Activated naive CD4-positive, alpha-beta T cell treated with anti-CD3 and anti-CD28 coated beads for 36 hours (primary cell): ENCODE measurements at regions not wholly inside any gene's neighbourhood (a gene's known extent, or its start where the extent isn't known, plus 50 kb on each side); places are given as distances from the start of the nearest gene placed in this dataset.

Source experiments
- CTCF ChIA-PET: fragments of 350-600 bp; sonication (Branson Sonifier 250); formaldehyde crosslinking; loops from one replicate; lab custom pipeline; 2021; ENCODE audit warnings: antibody characterized with exemption; lab: Charles Lee
- DNase-seq: peaks from one replicate; pipeline ENCODE4 v3.0.0-alpha.2; 2020
- H3K27ac Mint-ChIP-seq: one replicate; pipeline ENCODE4 v1.8.0; 2021; ENCODE audit warnings: mild to moderate bottlenecking, mixed read lengths
- H3K27me3 Mint-ChIP-seq: one replicate; pipeline ENCODE4 v1.8.0; 2021; ENCODE audit warnings: low read depth, mixed read lengths
- H3K36me3 Mint-ChIP-seq: one replicate; pipeline ENCODE4 v1.8.0; 2021; ENCODE audit warnings: low read depth, mixed read lengths
- H3K4me1 Mint-ChIP-seq: one replicate; pipeline ENCODE4 v1.8.0; 2021; ENCODE audit warnings: low read depth, mixed read lengths
- H3K4me3 Mint-ChIP-seq: one replicate; pipeline ENCODE4 v1.8.0; 2021; ENCODE audit warnings: mild to moderate bottlenecking, moderate library complexity, mixed read lengths
- H3K9me3 Mint-ChIP-seq: one replicate; pipeline ENCODE4 v1.8.0; 2021; ENCODE audit warnings: mixed read lengths
- intact Hi-C: fragments of 100-400 bp; cut with micrococcal nuclease; formaldehyde crosslinking; loops from one replicate; pipeline ENCODE4 v1.15.1; 2023

DNA sequence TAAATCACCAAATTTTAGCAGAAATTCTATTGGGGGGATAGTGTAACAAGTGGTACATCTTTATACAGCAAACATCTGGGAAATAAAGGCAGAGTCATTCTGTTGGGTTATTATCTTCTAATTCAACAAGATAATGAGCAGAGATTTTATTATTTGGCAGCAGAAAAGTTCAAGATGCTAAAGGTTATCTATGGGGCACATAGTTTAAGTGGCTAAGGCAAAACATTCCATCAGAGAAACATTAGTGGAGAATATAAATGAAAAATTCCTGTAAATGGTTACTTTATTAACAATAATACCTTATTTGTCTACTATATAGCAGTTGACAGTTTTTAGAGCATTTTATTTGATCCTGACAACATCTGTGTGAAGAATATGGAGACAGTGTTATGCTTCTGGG is 815.7 kb downstream of the NCAM2 start:
- Mint-ChIP-seq H3K4me1 (no peaks in the 10 kb centered on the region), H3K36me3 (no peaks in the 10 kb centered on the region), H3K27me3 (no peaks in the 10 kb centered on the region), H3K27ac (no peak overlapping the region), H3K4me3 (no peak overlapping the region), H3K9me3 (peaks cover 4% of the 10 kb centered on the region)
- DNase-seq, result no peak
- CTCF ChIA-PET, result no interaction called here
- intact Hi-C loops, result no loop called here

DNA sequence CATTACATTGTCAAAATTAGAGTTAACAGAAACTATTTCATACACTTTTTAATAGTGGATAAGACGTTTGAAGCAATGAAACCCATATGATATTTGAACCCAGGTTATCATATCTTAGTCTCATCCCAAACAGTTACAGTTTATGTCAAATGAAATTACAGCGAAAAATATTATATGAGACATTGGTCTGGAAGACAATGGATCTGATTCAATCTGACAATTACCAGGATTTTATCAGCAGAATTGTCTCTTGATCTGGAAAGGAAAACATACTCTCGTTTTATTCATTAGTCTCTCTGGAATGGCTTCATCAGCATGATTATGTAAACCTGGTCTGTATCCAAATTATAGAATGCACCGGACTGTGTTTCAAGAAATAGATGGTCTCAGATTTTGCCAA is 818.6 kb downstream of the NCAM2 start:
- DNase-seq, result no peak
- CTCF ChIA-PET, result no interaction called here
- no peak overlapping the region for H3K4me3 Mint-ChIP-seq
- H3K27ac Mint-ChIP-seq, result no peak overlapping the region
- no peaks in the 10 kb centered on the region for H3K36me3 Mint-ChIP-seq
- no peaks in the 10 kb centered on the region for H3K27me3 Mint-ChIP-seq
- intact Hi-C loops, result no loop called here
- H3K9me3 Mint-ChIP-seq, result peaks cover 7% of the 10 kb centered on the region
- H3K4me1 Mint-ChIP-seq, result no peaks in the 10 kb centered on the region

DNA sequence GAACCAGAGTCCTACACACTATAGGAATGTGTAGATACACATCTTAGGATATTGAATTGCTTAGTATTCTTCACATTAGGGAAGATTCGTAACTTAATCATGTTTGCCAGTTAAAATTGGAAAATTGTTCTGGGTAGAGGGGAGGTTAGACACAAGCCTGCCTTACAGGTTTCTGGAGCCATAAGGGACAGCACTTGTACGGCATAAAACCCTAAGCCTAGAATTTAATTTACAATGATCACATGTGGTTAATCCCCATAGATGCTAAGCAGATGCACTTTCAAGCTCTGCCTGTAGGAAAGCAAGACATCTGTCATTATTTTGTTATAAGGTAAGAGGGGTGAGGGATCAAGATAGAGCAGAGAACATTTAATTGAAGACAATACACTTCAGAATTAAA is 820.7 kb downstream of the NCAM2 start:
- H3K36me3 Mint-ChIP-seq, result no peaks in the 10 kb centered on the region
- intact Hi-C loops, result no loop called here

DNA sequence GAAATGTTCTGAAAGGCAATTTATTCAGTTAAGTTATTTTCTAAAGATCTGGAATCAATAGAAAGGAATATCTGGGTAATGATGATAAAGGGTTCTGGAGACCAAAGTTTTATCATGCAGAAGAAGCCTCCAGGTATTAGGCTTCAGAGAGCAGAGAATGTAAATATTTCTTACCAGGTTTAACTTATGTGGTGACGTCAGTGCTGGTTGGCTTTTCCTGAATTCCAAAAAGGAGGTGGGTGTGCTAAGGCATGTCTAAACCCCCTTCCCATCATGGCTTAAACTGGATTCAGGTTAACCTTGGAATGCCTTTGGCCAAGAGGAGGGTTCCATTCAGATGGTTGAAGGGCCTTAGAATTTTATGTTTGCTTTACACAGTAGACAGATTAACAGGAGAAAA is 829.9 kb downstream of the NCAM2 start:
- Mint-ChIP-seq H3K9me3 (no peaks in the 10 kb centered on the region), H3K27ac (no peak overlapping the region), H3K36me3 (no peaks in the 10 kb centered on the region), H3K4me1 (no peaks in the 10 kb centered on the region), H3K4me3 (no peak overlapping the region), H3K27me3 (no peaks in the 10 kb centered on the region)
- CTCF ChIA-PET, result no interaction called here
- DNase-seq, result no peak
- intact Hi-C loops, result no loop called here

More for the DNA sequence above, 820.7 kb downstream of the NCAM2 start:
- H3K4me1 Mint-ChIP-seq, result no peaks in the 10 kb centered on the region
- DNase-seq, result no peak
- no peaks in the 10 kb centered on the region for H3K27me3 Mint-ChIP-seq
- no peak overlapping the region for H3K4me3 Mint-ChIP-seq
- CTCF ChIA-PET, result no interaction called here
- H3K9me3 Mint-ChIP-seq, result peaks cover 3% of the 10 kb centered on the region
- H3K27ac Mint-ChIP-seq, result no peak overlapping the region

DNA sequence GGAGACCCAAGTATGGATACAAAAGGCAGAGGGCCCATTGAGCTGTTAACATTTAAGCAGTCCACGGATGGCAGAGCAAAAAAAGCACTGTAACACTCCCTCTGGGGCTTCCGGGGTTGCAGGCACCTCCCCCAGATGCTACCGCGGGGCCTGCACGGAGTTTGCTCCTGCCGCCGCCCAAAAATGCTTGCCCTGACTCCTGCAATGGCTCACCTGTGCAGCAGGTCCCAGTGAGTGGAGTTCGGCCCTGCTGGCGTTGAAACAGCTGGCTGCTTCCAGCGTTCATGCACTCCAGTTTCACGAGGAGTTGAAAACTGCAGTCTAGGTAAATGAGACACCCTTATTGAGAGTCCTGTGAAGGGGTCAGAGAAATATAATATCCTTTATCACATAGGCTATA is 832.8 kb downstream of the NCAM2 start:
- Mint-ChIP-seq H3K9me3 (no peaks in the 10 kb centered on the region), H3K4me1 (no peaks in the 10 kb centered on the region), H3K27ac (no peak overlapping the region), H3K36me3 (no peaks in the 10 kb centered on the region), H3K4me3 (no peak overlapping the region), H3K27me3 (no peaks in the 10 kb centered on the region)
- CTCF ChIA-PET, result no interaction called here
- DNase-seq, result no peak
- intact Hi-C loops, result no loop called here

DNA sequence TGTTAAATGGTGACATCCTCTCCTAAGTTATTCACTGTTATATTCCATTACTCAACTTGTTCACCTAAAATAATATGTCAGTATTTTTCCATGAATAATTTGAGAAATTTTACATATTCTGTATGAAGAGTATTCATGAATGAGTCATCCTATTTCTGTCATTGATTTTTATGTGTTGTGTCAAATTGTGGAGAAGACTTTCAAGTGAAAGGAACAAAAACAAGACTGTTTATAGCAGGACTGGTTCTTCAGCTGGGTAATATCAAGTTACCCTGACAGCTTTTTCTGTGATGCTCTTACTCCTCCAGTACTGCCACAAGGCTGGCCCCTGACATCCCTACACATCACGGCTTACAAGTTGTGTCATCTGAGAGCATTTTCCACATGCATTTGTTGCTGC is 847.7 kb downstream of the NCAM2 start:
- H3K27ac Mint-ChIP-seq, result no peak overlapping the region
- no peaks in the 10 kb centered on the region for H3K27me3 Mint-ChIP-seq
- no peak overlapping the region for H3K4me3 Mint-ChIP-seq
- no peaks in the 10 kb centered on the region for H3K36me3 Mint-ChIP-seq
- peaks cover 4% of the 10 kb centered on the region for H3K9me3 Mint-ChIP-seq
- intact Hi-C loops, result no loop called here
- DNase-seq, result no peak
- CTCF ChIA-PET, result interaction anchor here (0.8 kb wide), 1 partner anchor 76 kb away, joined by 3 read pairs; no protein-coding TSS in a partner anchor
- no peaks in the 10 kb centered on the region for H3K4me1 Mint-ChIP-seq

DNA sequence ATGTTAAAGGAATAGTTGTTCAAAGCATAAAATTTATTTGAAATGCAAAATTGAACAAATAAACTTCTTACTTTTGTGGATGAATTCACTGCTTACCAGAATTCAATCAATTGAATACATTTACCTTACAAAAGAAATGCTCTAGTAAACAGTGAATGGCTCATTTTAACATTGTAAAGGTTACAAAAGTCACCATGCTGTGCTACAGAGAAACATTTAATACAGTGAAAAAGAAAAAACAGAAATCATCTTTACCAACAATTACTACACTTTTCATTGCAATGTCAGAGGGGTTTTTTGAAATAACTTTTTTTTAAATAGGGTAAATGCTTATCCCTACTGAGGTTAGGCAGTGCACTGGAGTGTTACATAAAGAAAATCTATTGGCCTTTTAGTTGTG is 853.0 kb downstream of the NCAM2 start:
- Mint-ChIP-seq H3K27me3 (no peaks in the 10 kb centered on the region), H3K4me1 (no peaks in the 10 kb centered on the region), H3K4me3 (no peak overlapping the region), H3K27ac (no peak overlapping the region), H3K9me3 (peaks cover 6% of the 10 kb centered on the region), H3K36me3 (no peaks in the 10 kb centered on the region)
- DNase-seq, result no peak
- intact Hi-C loops, result no loop called here
- CTCF ChIA-PET, result no interaction called here

DNA sequence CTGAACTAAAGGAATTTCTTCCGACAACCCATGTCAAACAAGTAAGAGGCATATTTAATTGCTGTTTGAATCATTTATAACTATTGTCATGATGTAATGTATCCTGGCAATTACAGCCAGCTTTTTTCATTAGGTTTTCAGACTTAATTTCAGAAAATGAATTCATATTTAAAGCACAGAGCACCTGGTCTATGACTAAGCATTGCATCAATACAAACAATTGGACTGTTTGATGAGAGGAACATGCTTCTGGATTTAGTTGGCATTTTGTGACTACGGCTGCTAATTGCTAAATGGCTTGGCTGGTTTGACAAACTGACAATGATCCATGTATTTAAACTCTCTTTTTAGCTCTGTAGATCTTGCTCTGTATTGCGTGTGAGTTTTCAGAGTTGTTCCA is 853.4 kb downstream of the NCAM2 start:
- no peaks in the 10 kb centered on the region for H3K36me3 Mint-ChIP-seq
- no peak overlapping the region for H3K4me3 Mint-ChIP-seq
- H3K4me1 Mint-ChIP-seq, result no peaks in the 10 kb centered on the region
- no peak for DNase-seq
- CTCF ChIA-PET, result no interaction called here
- no peaks in the 10 kb centered on the region for H3K27me3 Mint-ChIP-seq
- peaks cover 6% of the 10 kb centered on the region for H3K9me3 Mint-ChIP-seq
- intact Hi-C loops, result no loop called here
- no peak overlapping the region for H3K27ac Mint-ChIP-seq

DNA sequence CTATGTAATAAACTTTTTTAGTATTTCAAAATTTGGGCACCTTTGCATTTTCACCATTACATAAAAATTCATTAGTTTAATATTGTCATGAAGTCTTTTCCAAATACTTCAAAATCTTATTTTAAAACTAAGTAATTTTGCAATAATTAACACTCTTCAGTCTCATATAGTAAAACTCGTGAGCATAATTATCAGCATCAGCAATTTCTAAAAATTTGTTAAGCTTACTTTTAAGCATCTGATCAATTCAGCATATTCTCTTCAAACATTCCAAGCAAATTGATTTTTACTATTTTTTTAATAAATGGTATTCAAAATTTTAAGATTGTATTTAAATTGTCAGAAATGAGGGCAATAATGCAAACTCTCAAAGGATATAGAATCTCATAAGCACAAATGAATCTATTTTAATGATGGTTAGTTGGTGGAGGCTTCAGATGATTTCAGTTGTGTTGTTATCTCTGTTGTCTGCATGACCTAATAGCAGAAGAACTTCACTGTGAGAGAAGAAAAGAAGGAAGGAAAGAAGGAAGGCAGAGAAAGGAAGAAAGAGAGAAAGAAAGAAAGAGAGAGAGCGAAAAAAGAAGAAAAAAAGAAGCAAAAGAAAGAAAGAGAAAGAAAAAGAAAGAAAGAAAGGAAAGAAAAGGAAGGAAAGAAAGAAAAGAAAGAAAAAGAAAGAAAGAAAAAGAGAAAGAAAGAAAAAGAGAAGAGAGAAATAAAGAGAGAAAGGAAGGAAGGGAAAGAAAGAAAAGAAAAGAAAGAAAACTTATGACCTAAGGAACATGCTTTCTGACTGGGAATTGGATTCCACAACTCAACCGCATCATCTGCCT is 860.5 kb downstream of the NCAM2 start:
- no peaks in the 10 kb centered on the region for H3K27me3 Mint-ChIP-seq
- no peak overlapping the region for H3K27ac Mint-ChIP-seq
- H3K36me3 Mint-ChIP-seq, result no peaks in the 10 kb centered on the region
- no peaks in the 10 kb centered on the region for H3K4me1 Mint-ChIP-seq
- no peak overlapping the region for H3K4me3 Mint-ChIP-seq
- DNase-seq, result no peak
- peaks cover 10% of the 10 kb centered on the region for H3K9me3 Mint-ChIP-seq
- intact Hi-C loops, result no loop called here
- CTCF ChIA-PET, result no interaction called here

DNA sequence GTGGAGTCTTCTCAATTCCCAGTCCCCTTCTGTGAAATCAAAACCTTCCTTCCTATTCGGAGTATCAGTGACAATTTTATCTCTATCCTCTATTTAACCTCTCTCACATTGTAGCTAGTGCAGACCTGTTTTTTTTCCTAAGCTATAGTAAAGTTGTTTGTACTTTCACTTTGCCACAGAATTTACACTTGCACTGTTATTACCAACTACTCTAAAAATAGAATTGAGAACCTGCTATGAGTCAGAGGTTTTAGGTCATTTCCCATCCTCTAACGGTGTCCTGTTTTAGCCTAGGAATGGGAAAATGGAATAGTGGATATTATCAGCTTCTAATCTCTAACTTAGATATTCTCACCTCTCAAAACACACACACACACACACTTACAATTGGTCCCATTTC is 862.7 kb downstream of the NCAM2 start:
- H3K4me3 Mint-ChIP-seq, result no peak overlapping the region
- H3K36me3 Mint-ChIP-seq, result no peaks in the 10 kb centered on the region
- H3K4me1 Mint-ChIP-seq, result no peaks in the 10 kb centered on the region
- no peaks in the 10 kb centered on the region for H3K27me3 Mint-ChIP-seq
- intact Hi-C loops, result no loop called here
- H3K27ac Mint-ChIP-seq, result no peak overlapping the region
- CTCF ChIA-PET, result no interaction called here
- no peak for DNase-seq
- peaks cover 6% of the 10 kb centered on the region for H3K9me3 Mint-ChIP-seq

DNA sequence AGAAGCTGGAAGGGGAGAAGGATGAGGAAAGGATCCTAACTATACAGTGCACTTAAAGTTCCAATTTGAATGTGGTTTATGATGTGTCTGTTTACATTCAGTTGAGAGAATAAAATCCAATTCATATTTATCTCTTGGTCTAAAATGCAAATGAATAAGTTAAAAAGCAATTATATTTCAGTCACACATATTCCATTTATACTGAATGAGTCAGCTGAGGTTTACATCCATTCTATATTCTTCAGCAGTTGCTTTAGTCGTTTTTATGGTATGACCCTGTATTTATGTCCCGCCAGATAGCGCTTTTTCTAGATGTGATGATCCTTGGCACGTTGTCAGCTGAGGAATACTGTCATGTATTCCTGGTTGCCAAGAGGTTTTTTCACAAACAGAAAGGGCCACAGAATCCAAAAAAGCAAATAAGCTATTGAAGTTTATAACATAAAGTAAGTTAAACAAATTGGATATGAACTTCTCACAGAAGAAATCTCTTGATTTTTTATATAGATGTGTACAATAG is 866.2 kb downstream of the NCAM2 start:
- no peaks in the 10 kb centered on the region for H3K27me3 Mint-ChIP-seq
- no peak overlapping the region for H3K4me3 Mint-ChIP-seq
- H3K9me3 Mint-ChIP-seq, result peaks cover 5% of the 10 kb centered on the region
- CTCF ChIA-PET, result no interaction called here
- no peaks in the 10 kb centered on the region for H3K4me1 Mint-ChIP-seq
- no peaks in the 10 kb centered on the region for H3K36me3 Mint-ChIP-seq
- no peak overlapping the region for H3K27ac Mint-ChIP-seq
- intact Hi-C loops, result no loop called here
- DNase-seq, result no peak

DNA sequence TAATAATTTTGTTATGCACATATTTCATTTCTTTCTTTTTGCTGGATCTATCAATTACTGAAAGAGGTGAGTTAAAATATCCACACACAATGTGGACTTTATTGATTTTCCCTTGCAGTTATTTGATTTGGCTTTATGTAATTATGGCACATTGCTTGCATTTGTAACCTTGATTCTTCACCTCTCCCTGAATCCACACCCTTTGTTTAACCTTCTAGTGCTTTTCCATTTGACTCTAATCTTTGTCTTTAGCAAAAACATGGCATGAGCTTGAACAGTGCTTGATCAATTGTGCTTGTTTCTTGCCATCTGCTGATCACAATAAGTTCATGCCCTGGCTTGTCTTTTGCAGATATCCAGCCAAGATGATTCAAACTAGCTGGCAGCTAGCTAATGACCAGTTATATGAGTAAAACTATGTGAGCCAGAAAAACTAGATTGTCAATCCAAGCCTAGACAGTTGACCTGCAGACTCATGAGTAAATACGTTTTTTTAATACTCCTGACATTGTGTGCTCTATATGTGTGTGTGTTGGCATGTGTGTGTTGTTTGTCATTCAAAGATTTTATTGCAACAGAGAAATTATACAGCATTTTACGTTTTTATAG is 899.2 kb downstream of the NCAM2 start:
- Mint-ChIP-seq H3K4me1 (no peaks in the 10 kb centered on the region), H3K36me3 (no peaks in the 10 kb centered on the region), H3K4me3 (no peak overlapping the region), H3K27me3 (no peaks in the 10 kb centered on the region), H3K9me3 (peaks cover 13% of the 10 kb centered on the region), H3K27ac (no peak overlapping the region)
- no peak for DNase-seq
- intact Hi-C loops, result no loop called here
- CTCF ChIA-PET, result no interaction called here

DNA sequence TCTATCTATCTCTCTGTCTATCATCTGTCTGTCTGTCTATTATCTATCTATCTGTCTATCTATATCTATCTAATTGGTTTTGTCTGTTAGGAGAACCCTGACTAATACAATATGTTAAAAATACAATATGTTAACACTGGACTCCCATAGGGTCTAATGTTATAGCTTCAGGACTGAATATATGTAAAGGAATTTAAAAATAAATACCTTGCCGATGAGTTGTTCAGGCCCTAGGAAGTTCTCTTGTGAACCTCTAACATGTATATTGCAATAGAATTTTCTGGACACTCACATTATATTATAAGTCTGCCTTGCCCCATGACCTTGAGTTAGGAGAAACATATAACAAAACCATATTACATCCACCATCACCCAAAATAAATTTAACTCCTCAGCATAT is 900.6 kb downstream of the NCAM2 start:
- Mint-ChIP-seq H3K27me3 (no peaks in the 10 kb centered on the region), H3K36me3 (no peaks in the 10 kb centered on the region), H3K27ac (no peak overlapping the region), H3K4me3 (no peak overlapping the region), H3K4me1 (no peaks in the 10 kb centered on the region), H3K9me3 (peaks cover 12% of the 10 kb centered on the region)
- no peak for DNase-seq
- CTCF ChIA-PET, result no interaction called here
- intact Hi-C loops, result no loop called here
